Uterus (tissue), 2 donors: ENCODE measurements at regions not wholly inside any gene's neighbourhood (a gene's known extent, or its start where the extent isn't known, plus 50 kb on each side); places are given as distances from the start of the nearest gene placed in this dataset.

Experiments used
- POLR2A ChIP-seq, 2 donors: fragments of 450-650 bp; IDR thresholded peaks; one replicate each; pipeline ENCODE4 v1.6.1; 2016; ENCODE audit warnings: antibody characterized with exemption in 2 of 2, mild to moderate bottlenecking in 1 of 2, moderate library complexity in 1 of 2
- TF ChIP-seq, protein P1 (sequence below), 4 experiments: fragments of 200-600 bp in 2 of 4; fragments of 450-650 bp in 2 of 4; sonication (generic) in 2 of 4; IDR thresholded peaks; one replicate each; pipeline ENCODE4 v1.5.1; 2016 to 2019; ENCODE audit warnings: antibody characterized with exemption in 4 of 4, mild to moderate bottlenecking in 2 of 4, moderate library complexity in 1 of 4

GRCh38 chr22:27267145-27267544 is 534.4 kb downstream of the MN1 start:
- TF ChIP-seq, protein P1, sequence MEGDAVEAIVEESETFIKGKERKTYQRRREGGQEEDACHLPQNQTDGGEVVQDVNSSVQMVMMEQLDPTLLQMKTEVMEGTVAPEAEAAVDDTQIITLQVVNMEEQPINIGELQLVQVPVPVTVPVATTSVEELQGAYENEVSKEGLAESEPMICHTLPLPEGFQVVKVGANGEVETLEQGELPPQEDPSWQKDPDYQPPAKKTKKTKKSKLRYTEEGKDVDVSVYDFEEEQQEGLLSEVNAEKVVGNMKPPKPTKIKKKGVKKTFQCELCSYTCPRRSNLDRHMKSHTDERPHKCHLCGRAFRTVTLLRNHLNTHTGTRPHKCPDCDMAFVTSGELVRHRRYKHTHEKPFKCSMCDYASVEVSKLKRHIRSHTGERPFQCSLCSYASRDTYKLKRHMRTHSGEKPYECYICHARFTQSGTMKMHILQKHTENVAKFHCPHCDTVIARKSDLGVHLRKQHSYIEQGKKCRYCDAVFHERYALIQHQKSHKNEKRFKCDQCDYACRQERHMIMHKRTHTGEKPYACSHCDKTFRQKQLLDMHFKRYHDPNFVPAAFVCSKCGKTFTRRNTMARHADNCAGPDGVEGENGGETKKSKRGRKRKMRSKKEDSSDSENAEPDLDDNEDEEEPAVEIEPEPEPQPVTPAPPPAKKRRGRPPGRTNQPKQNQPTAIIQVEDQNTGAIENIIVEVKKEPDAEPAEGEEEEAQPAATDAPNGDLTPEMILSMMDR (IDR thresholded peaks at IDR 0.05): no peak
- TF ChIP-seq POLR2A (IDR thresholded peaks at IDR 0.05): no peak
